Kidney epithelial cell (primary cell): ENCODE measurements at regions not wholly inside any gene's neighbourhood (a gene's known extent, or its start where the extent isn't known, plus 50 kb on each side); places are given as distances from the start of the nearest gene placed in this dataset.
"Not testable (repeated sequence)": the region's sequence is repeated elsewhere in the genome, so short reads cannot be mapped to it uniquely, and the experiment has no call there.

Source experiments
- DNase-seq: peaks from one replicate; pipeline ENCODE4 v3.0.0-alpha.2; 2010; ENCODE audit warnings: low read depth
- H3K27me3 ChIP-seq: 2 replicates; pipeline ENCODE4 v1.6.0; 2011; ENCODE audit warnings: low read length; ENCODE audit not compliant: control insufficient read depth, insufficient read depth
- H3K36me3 ChIP-seq: 2 replicates; pipeline ENCODE4 v1.5.1; 2011; ENCODE audit warnings: low read length; ENCODE audit not compliant: control insufficient read depth, insufficient read depth
- H3K4me3 ChIP-seq: 2 replicates; pipeline ENCODE4 v1.5.1; 2011; ENCODE audit warnings: low read depth, mild to moderate bottlenecking, control low read depth, low read length
- TF ChIP-seq, protein P1 (sequence below): IDR thresholded peaks from 2 replicates; pipeline ENCODE4 v1.5.1; 2011; ENCODE audit warnings: mild to moderate bottlenecking, moderate library complexity, low read length, control low read depth, inconsistent platforms; ENCODE audit not compliant: insufficient read depth, poor library complexity, severe bottlenecking

DNA sequence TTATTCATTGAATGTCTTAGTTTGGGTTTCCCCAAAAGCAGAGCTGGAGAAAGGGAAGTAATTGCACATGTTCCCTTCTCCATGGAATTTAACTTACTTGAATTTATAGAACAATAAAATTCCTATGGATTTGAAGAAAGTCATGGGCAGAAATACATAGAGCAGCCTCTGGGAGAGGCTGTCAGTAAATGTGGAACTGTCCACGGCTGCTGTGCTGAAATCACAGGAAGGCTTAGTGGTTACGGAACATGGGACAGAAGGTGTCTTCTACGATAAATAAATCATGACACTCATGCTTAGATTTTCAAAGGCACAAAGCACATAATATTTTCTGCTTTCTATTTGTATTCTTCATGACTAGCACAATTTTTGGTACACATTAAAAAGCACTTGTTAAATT lies 440.6 kb upstream of the IZUMO3 start:
- H3K36me3 ChIP-seq = no peaks in the 10 kb centered on the region
- no peaks in the 10 kb centered on the region for H3K27me3 ChIP-seq
- no peak overlapping the region for H3K4me3 ChIP-seq
- DNase-seq = no peak
- TF ChIP-seq, protein P1, sequence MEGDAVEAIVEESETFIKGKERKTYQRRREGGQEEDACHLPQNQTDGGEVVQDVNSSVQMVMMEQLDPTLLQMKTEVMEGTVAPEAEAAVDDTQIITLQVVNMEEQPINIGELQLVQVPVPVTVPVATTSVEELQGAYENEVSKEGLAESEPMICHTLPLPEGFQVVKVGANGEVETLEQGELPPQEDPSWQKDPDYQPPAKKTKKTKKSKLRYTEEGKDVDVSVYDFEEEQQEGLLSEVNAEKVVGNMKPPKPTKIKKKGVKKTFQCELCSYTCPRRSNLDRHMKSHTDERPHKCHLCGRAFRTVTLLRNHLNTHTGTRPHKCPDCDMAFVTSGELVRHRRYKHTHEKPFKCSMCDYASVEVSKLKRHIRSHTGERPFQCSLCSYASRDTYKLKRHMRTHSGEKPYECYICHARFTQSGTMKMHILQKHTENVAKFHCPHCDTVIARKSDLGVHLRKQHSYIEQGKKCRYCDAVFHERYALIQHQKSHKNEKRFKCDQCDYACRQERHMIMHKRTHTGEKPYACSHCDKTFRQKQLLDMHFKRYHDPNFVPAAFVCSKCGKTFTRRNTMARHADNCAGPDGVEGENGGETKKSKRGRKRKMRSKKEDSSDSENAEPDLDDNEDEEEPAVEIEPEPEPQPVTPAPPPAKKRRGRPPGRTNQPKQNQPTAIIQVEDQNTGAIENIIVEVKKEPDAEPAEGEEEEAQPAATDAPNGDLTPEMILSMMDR = no peak

DNA sequence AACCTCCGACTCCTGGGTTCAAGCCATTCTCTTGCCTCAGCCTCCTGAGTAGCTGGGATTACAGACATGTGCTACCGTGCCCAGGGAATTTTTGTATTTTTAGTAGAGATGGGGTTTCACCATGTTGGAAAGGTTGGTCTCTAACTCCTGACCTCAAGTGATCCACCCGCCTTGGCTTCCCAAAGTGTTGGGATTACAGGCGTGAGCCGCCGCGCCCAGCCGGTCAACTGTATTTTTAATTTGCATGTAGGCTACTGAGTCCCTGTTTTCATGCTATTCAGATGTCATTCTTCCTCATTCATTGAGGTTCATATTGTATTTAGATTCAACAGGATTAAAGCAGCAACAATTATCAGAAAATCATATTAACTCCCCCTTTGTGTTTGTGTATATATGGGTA lies 425.1 kb upstream of the IZUMO3 start:
- not testable (repeated sequence) for H3K36me3 ChIP-seq, H3K27me3 ChIP-seq, DNase-seq

DNA sequence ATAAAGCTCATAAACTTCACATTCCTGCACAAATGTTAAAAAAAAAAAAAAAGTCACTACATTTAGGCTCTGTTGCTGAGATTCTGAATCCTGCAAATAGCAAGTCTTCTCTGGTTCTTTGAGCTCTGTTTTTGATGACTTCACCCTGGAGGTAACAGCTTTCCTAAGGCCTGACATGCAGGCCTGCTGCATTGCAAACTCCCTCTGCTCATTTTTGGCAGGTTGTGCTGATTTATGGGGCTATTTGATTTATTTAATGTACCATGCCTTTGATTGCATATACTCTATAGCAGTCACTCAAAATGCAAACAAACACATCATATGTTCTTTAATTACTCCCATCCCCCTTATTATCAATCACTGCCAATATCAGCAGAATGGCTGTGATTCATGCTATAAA lies 416.1 kb upstream of the IZUMO3 start:
- no peaks in the 10 kb centered on the region for H3K27me3 ChIP-seq
- H3K36me3 ChIP-seq = no peaks in the 10 kb centered on the region
- TF ChIP-seq, protein P1 = no peak
- H3K4me3 ChIP-seq = no peak overlapping the region
- DNase-seq = no peak

More for the DNA sequence above, 425.1 kb upstream of the IZUMO3 start:
- not testable (repeated sequence) for H3K4me3 ChIP-seq

DNA sequence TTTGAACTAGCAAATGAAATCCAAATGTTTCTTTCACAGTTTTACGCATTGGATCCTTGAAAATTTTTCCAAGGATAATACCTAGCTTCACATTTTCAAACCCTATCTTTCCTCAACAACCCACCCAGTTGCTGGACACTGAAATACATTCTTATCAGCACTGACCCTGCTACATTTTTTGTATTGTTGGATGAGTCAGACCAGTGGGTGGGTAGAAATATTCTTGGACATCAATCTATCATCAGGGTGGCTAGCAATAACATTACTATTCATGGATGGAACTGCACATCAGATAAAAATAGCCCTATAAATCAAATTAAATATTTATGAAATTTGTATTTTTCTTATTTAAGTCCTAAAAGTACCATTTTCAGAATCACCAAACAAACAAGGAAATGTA lies 407.4 kb upstream of the IZUMO3 start:
- TF ChIP-seq, protein P1 = no peak
- Histone ChIP-seq H3K36me3 (no peaks in the 10 kb centered on the region), H3K4me3 (no peak overlapping the region), H3K27me3 (no peaks in the 10 kb centered on the region)
- no peak for DNase-seq

DNA sequence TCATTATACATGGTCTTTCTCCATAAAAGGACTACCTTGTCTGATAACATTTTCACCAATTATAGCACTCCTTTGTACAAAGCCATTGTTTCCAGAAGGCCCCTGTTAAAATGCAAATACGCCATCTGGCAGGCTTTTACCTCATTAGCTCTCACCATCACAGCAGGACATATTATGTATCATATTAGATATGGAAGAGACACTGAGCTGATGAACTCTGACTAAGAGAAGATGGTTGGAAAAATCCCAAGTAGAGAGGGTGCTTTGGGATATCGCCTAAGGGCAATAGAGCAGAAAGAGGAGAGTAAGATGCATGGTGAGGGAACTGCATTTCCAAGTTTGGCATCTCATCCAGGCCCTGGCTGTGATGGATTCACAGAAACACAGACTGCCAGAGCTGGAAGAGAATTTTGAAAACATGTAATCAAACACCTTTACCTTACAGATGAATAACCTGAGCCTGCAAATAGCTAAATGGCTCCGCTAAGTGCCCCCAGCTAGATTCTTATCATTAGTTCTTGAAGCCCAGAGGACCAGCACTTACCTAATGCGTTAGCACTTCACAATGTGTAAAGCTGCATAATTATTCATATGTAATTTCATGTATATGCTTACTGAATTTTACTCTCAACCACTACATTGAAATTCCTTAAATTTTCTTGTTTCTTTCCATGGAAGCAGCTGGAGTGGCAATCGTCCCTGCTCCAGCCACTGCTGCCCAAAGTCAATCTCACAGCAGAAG lies 393.6 kb upstream of the IZUMO3 start:
- TF ChIP-seq, protein P1 = no peak
- H3K36me3 ChIP-seq = no peaks in the 10 kb centered on the region
- DNase-seq = no peak
- H3K4me3 ChIP-seq = no peak overlapping the region
- no peaks in the 10 kb centered on the region for H3K27me3 ChIP-seq

DNA sequence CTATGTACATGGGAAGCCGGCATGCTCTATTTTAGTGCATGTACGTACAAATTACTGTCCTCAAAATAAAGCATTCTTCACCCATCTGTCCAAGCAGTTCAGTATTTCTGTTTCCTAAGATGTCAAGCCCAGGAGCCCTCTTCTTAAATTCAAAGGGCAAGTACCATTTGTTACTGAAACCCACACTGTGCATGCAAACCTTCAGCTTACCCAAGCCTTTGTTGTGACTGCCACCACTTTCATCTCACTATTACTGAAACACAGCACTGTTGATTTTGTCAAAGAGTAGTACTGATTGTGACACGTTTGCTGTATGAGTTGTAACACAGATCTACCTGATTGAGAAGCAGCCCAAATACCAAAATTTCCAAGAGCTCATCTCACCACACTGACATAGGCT lies 390.4 kb upstream of the IZUMO3 start:
- Histone ChIP-seq H3K27me3 (no peaks in the 10 kb centered on the region), H3K4me3 (no peak overlapping the region), H3K36me3 (no peaks in the 10 kb centered on the region)
- DNase-seq = no peak
- TF ChIP-seq, protein P1 = no peak
